Mesothelial cell of epicardium (in vitro differentiated cells): ENCODE measurements at regions not wholly inside any gene's neighbourhood (a gene's known extent, or its start where the extent isn't known, plus 50 kb on each side); places are given as distances from the start of the nearest gene placed in this dataset.

ENCODE experiments used
- DNase-seq, 2 experiments: peaks; one replicate each; pipeline ENCODE4 v3.0.0; 2021; ENCODE audit warnings: low spot score in 2 of 2; ENCODE audit not compliant: unreplicated experiment in 2 of 2
- H3K27ac Mint-ChIP-seq: 2 replicates; pipeline ENCODE4 v1.8.0; 2021; ENCODE audit warnings: mixed read lengths
- H3K27me3 Mint-ChIP-seq: 2 replicates; pipeline ENCODE4 v1.8.0; 2021; ENCODE audit warnings: low read depth, mixed read lengths
- H3K36me3 Mint-ChIP-seq: 2 replicates; pipeline ENCODE4 v1.8.0; 2021; ENCODE audit warnings: mixed read lengths
- H3K4me1 Mint-ChIP-seq: 2 replicates; pipeline ENCODE4 v1.8.0; 2021; ENCODE audit warnings: mixed read lengths
- H3K4me3 Mint-ChIP-seq: 2 replicates; pipeline ENCODE4 v1.8.0; 2021; ENCODE audit warnings: mild to moderate bottlenecking, moderate library complexity, mixed read lengths
- H3K9me3 Mint-ChIP-seq: 2 replicates; pipeline ENCODE4 v1.8.0; 2021; ENCODE audit warnings: mixed read lengths
- TF ChIP-seq, protein P1 (sequence below): fragments of 200-600 bp; sonication (generic); IDR thresholded peaks from one replicate; pipeline ENCODE4 v1.5.0; 2021; ENCODE audit warnings: antibody characterized with exemption; ENCODE audit not compliant: unreplicated experiment

DNA sequence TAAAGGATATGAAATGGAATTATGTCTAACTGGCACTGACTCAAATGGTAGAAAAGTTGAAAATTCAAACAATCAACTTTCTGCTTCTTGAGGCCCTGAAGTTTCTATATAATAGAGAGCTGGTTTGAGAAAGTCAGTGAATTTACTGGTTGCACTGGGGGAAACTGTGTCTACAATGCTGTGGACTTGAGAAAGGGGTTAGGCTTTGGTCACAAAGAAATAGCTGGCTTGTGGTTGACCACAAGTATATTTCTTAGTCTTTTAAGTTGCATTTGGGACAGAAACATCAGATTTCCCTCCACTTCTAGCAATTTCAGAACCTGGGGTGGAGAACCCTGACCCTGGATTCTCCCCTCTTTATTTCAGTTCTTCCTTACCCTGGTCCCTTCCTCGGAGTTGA lies 192.6 kb upstream of the ACTBL2 start:
- Mint-ChIP-seq H3K27me3 (no peaks in the 10 kb centered on the region), H3K4me3 (no peak overlapping the region), H3K9me3 (peaks cover 4% of the 10 kb centered on the region), H3K4me1 (peaks cover 33% of the 10 kb centered on the region), H3K36me3 (no peaks in the 10 kb centered on the region), H3K27ac (no peak overlapping the region)
- TF ChIP-seq, protein P1, sequence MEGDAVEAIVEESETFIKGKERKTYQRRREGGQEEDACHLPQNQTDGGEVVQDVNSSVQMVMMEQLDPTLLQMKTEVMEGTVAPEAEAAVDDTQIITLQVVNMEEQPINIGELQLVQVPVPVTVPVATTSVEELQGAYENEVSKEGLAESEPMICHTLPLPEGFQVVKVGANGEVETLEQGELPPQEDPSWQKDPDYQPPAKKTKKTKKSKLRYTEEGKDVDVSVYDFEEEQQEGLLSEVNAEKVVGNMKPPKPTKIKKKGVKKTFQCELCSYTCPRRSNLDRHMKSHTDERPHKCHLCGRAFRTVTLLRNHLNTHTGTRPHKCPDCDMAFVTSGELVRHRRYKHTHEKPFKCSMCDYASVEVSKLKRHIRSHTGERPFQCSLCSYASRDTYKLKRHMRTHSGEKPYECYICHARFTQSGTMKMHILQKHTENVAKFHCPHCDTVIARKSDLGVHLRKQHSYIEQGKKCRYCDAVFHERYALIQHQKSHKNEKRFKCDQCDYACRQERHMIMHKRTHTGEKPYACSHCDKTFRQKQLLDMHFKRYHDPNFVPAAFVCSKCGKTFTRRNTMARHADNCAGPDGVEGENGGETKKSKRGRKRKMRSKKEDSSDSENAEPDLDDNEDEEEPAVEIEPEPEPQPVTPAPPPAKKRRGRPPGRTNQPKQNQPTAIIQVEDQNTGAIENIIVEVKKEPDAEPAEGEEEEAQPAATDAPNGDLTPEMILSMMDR = no peak
- DNase-seq = no peak

DNA sequence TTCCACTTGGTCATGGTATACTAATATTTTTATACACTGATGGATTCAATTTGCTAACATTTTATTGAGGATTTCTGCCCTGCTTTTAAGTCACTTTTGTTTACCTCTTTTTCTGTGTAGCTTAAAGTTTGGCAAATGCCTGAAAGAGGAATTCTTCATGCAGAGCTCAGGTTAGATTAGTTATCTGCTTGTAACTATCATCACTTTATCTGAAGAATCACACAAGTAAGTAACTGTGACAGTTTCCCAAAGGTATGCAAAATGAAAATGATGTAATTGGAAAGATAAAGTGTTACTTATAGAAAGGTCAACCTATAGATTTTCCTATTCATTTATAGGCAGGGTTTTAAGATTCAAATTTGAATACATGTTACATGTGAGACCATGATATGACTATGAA lies 188.8 kb upstream of the ACTBL2 start:
- DNase-seq = no peak
- Mint-ChIP-seq H3K4me1 (peaks cover 36% of the 10 kb centered on the region), H3K36me3 (no peaks in the 10 kb centered on the region), H3K9me3 (peaks cover 4% of the 10 kb centered on the region), H3K4me3 (no peak overlapping the region), H3K27ac (peak overlapping the region; percentile 30), H3K27me3 (no peaks in the 10 kb centered on the region)
- TF ChIP-seq, protein P1 = no peak

DNA sequence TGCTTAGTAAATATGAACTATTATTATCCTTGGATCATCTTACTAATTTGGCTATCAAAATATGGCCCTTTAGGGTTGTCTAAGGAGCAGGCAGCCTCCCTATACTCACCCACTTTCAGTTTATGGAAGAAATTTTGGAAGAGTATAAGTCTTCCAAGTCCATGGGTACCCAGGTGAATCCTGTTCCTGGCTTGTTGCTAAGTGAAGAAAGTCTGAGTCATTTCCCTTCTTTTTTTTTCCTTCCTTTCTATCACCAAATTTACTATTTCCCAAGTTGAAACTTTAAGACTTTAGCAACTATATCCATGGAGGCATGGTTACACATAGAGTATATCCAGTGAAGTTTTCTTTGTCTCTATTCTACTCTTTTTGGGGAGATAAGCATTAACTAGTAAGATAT lies 184.0 kb upstream of the ACTBL2 start:
- peaks cover 29% of the 10 kb centered on the region for H3K4me1 Mint-ChIP-seq
- no peaks in the 10 kb centered on the region for H3K9me3 Mint-ChIP-seq
- no peaks in the 10 kb centered on the region for H3K36me3 Mint-ChIP-seq
- H3K27me3 Mint-ChIP-seq = no peaks in the 10 kb centered on the region
- no peak overlapping the region for H3K27ac Mint-ChIP-seq
- DNase-seq = no peak
- TF ChIP-seq, protein P1 = no peak
- H3K4me3 Mint-ChIP-seq = no peak overlapping the region

DNA sequence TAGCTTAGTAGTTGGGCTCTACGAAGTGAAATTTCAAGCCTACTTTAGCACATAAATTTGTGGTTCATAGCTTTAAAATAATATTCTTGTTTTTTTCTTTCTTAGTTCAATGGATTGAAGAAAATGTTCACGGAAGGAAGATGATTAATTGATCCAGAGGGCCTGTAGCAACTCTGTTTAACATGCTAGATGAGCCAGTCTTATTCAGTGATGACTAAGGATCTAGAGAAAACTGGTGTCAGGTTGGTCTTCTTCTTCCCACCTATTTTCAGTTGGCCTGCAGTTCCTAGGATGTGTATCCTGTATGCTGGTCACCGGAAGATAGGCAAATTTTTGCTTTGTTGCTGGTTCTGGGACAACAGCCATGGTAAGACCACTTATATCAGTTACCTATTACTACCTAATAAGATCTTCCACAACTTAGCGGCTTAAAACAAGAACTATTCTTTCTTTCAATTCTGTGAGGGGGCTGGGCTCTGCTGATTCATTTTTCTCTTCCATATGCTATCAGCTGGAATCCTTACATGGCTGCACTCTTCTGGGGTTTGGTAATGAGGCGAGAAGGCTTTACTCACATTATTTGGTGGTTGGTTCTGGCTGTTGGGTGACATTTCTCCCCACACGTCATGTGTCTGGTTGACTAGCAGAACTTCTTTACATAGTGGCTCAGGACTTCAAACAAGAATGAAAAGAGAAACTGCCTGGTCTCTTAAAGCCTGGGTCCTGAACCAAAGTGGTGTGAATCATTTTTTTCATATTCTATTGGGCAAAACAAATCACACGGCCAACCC lies 182.7 kb upstream of the ACTBL2 start:
- no peaks in the 10 kb centered on the region for H3K27me3 Mint-ChIP-seq
- no peak overlapping the region for H3K27ac Mint-ChIP-seq
- no peak for DNase-seq
- no peaks in the 10 kb centered on the region for H3K36me3 Mint-ChIP-seq
- TF ChIP-seq, protein P1 = no peak
- peaks cover 25% of the 10 kb centered on the region for H3K4me1 Mint-ChIP-seq
- no peaks in the 10 kb centered on the region for H3K9me3 Mint-ChIP-seq
- no peak overlapping the region for H3K4me3 Mint-ChIP-seq

DNA sequence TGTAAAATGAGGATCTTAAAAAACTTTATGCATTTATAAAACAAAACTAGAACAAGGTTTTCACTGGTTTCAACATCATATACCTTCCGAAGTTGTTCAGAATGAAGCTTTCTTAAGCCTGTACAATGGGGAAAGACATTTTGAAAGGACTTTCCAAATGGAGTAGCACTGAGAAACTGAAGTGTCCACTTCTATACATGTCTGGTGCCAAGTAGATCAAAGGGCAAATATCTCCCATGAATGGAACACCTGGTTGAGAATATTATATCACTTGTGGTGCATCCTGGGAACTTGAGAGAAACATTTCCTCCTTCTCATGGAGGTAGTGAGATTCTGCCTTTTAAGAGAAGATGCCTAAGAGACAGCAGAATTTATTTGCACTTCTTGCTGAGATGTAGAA lies 182.1 kb upstream of the ACTBL2 start:
- Mint-ChIP-seq H3K27me3 (no peaks in the 10 kb centered on the region), H3K4me1 (peaks cover 24% of the 10 kb centered on the region), H3K4me3 (no peak overlapping the region), H3K9me3 (peaks cover under 1% of the 10 kb centered on the region), H3K27ac (no peak overlapping the region), H3K36me3 (no peaks in the 10 kb centered on the region)
- TF ChIP-seq, protein P1 = no peak
- DNase-seq = no peak

DNA sequence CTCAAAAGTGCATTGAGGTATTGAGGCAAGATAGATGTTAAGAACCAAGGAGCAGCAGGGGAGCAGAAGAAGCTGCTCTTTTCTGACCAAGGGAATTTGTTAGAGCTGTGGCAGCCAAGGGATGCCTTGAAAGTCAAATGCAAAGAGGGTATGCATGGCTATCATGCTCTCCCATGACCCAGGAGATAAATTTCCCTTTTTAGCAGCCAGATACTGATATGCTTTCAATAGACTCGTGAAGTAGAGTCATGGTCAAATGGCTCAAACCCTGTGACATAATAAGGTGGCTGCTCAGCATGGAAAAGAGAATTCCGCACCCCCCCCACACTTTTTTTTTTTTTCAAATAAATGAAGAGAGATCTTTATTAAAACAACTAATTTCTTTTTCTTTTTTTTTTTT lies 180.9 kb upstream of the ACTBL2 start:
- peaks cover 15% of the 10 kb centered on the region for H3K4me1 Mint-ChIP-seq
- no peak for DNase-seq
- peaks cover 8% of the 10 kb centered on the region for H3K9me3 Mint-ChIP-seq
- H3K36me3 Mint-ChIP-seq = no peaks in the 10 kb centered on the region
- no peak overlapping the region for H3K4me3 Mint-ChIP-seq
- TF ChIP-seq, protein P1 = no peak
- peak overlapping the region; percentile 11 for H3K27ac Mint-ChIP-seq
- H3K27me3 Mint-ChIP-seq = no peaks in the 10 kb centered on the region
